ENCODE measurements at regions not wholly inside any gene's neighbourhood (a gene's known extent, or its start where the extent isn't known, plus 50 kb on each side); places are given as distances from the start of the nearest gene placed in this dataset.

DNA sequence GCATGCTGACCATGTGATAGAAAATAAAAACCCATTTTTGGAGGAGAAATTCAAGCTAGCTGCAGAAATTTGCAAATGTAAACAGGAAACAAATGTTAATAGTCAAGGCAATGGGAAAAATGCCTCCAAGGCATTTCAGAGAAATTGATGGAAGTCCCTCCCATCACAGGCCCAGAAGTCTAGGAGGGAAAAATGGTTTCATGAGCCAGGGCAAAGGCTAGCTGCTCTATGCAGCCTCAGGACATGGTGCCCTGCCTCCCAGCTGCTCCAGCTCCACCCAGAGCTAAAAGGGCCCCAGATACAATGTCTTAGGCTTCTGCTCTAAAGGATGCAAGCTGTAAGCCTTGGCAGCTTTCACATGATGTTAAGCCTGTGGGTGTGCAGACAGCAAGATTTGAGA lies 1419.4 kb upstream of the CELF4 start:
- no peak overlapping the region for H3K4me3 ChIP-seq (replicated peaks; ENCODE audit: low read depth, low read length)
- no peaks in the 10 kb centered on the region for H3K36me3 ChIP-seq (ENCODE audit: control insufficient read depth, insufficient read depth, low read length)
- no peak for DNase-seq (ENCODE audit: extremely low read depth, insufficient read length)
- TF ChIP-seq, protein P1, sequence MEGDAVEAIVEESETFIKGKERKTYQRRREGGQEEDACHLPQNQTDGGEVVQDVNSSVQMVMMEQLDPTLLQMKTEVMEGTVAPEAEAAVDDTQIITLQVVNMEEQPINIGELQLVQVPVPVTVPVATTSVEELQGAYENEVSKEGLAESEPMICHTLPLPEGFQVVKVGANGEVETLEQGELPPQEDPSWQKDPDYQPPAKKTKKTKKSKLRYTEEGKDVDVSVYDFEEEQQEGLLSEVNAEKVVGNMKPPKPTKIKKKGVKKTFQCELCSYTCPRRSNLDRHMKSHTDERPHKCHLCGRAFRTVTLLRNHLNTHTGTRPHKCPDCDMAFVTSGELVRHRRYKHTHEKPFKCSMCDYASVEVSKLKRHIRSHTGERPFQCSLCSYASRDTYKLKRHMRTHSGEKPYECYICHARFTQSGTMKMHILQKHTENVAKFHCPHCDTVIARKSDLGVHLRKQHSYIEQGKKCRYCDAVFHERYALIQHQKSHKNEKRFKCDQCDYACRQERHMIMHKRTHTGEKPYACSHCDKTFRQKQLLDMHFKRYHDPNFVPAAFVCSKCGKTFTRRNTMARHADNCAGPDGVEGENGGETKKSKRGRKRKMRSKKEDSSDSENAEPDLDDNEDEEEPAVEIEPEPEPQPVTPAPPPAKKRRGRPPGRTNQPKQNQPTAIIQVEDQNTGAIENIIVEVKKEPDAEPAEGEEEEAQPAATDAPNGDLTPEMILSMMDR (IDR thresholded peaks at IDR 0.05; ENCODE audit: insufficient read depth, low read length, poor library complexity, severe bottlenecking) = no peak
- H3K27me3 ChIP-seq (replicated peaks; ENCODE audit: control insufficient read depth, insufficient read depth, low read length) = no peaks in the 10 kb centered on the region

DNA sequence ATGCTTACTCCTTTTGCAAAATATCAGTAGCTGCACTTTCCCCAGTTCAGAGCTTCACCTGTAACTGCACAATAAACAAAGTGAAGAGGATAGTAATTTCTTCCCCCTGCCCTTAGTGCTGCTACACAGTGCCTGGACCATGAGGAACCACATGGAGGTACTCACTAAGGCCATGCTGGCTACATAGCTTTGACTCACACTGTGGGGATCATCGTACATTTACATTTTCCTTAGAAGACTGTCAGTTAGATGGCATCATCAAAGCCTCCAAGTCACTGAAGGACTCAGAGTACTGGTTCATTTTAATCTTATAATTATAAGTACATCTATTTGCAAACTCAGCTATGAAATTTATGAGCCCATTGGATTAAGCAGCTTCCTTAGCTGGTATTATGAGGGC lies 1416.5 kb upstream of the CELF4 start:
- no peaks in the 10 kb centered on the region for H3K36me3 ChIP-seq (ENCODE audit: control insufficient read depth, insufficient read depth, low read length)
- H3K4me3 ChIP-seq (replicated peaks; ENCODE audit: low read depth, low read length) = no peak overlapping the region
- H3K27me3 ChIP-seq (replicated peaks; ENCODE audit: control insufficient read depth, insufficient read depth, low read length) = no peaks in the 10 kb centered on the region
- TF ChIP-seq, protein P1 (IDR thresholded peaks at IDR 0.05; ENCODE audit: insufficient read depth, low read length, poor library complexity, severe bottlenecking) = no peak
- DNase-seq (ENCODE audit: extremely low read depth, insufficient read length) = no peak

DNA sequence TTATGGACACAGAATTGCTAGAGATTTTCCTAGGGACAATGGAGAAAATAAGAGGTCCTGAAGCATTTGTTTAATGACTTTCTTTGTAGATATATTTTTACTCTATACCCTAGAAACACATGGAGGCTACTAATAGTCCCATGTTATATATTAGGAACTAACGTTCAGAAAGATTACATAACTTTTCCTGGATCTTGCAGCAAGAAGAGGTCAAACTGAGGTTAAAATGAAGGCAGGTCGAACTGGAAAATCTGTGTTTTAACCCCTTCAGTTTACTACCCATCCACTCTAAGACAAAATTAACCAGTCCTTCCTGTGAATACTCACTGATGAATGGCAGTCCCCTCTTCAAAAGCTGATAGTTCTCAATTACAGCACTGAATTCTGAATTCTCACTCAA lies 1415.8 kb upstream of the CELF4 start:
- Histone ChIP-seq H3K36me3 (ENCODE audit: control insufficient read depth, insufficient read depth, low read length) (no peaks in the 10 kb centered on the region), H3K27me3 (replicated peaks; ENCODE audit: control insufficient read depth, insufficient read depth, low read length) (no peaks in the 10 kb centered on the region), H3K4me3 (replicated peaks; ENCODE audit: low read depth, low read length) (no peak overlapping the region)
- TF ChIP-seq, protein P1 (IDR thresholded peaks at IDR 0.05; ENCODE audit: insufficient read depth, low read length, poor library complexity, severe bottlenecking) = no peak
- DNase-seq (ENCODE audit: extremely low read depth, insufficient read length) = no peak

DNA sequence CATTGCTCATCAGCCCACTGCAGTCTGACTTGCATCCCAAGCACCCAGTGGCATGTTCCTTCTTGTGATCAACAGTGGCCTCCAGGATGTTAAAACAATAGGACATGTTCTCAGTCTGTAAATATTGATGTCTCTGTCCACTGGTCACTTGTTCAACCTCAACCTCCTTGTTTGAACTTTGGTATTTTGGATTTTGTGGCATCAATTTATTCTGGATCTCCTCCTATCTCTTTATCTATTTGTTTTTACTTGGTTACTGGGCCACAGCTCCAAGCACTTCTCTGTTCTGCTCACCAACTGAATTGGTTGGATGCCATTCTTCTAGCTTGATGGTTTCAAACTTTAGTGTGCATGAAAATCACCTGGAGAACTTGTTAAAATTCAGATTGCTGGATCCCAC lies 1414.8 kb upstream of the CELF4 start:
- Histone ChIP-seq H3K36me3 (ENCODE audit: control insufficient read depth, insufficient read depth, low read length) (no peaks in the 10 kb centered on the region), H3K4me3 (replicated peaks; ENCODE audit: low read depth, low read length) (no peak overlapping the region), H3K27me3 (replicated peaks; ENCODE audit: control insufficient read depth, insufficient read depth, low read length) (no peaks in the 10 kb centered on the region)
- DNase-seq (ENCODE audit: extremely low read depth, insufficient read length) = no peak
- TF ChIP-seq, protein P1 (IDR thresholded peaks at IDR 0.05; ENCODE audit: insufficient read depth, low read length, poor library complexity, severe bottlenecking) = no peak

DNA sequence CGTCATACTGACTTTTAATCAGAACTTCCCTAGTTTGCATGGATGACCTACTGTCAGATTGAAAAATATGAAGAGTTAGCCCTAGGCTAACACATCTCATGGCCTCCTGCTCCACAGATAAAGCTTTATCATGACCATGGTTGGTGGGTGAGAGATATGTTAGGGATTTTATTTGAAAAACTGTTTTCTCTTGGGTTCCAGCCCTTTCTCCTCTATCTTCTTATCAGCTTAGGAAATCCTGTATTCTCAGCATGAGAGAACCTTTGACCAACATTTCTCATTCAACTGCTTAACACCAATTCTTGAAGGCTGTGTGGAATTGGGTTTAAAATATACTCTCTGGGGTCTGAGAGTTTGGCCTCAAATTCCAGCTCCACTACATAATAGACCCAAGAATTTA lies 1407.0 kb upstream of the CELF4 start:
- Histone ChIP-seq H3K4me3 (replicated peaks; ENCODE audit: low read depth, low read length) (no peak overlapping the region), H3K27me3 (replicated peaks; ENCODE audit: control insufficient read depth, insufficient read depth, low read length) (no peaks in the 10 kb centered on the region), H3K36me3 (ENCODE audit: control insufficient read depth, insufficient read depth, low read length) (no peaks in the 10 kb centered on the region)
- DNase-seq (ENCODE audit: extremely low read depth, insufficient read length) = no peak
- TF ChIP-seq, protein P1 (IDR thresholded peaks at IDR 0.05; ENCODE audit: insufficient read depth, low read length, poor library complexity, severe bottlenecking) = no peak

DNA sequence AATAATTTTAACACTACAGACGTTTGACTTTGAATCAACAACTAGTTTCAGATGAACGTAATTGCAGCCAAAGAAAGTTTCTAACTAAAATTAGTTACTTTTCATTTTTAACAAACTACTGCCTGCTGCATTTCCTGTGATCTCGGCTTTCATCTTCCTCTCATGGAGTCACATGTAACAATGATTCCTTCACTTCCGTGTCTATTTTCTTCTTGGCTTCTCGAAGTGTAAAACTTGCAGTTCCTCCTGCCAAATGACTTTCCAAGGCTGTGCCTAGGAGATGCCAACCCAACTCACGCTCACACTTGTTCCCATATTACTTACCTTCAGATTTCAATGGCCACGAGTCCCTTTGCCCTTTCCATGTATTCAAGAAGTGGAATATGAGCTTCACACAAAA lies 1406.3 kb upstream of the CELF4 start:
- no peak overlapping the region for H3K4me3 ChIP-seq (replicated peaks; ENCODE audit: low read depth, low read length)
- no peaks in the 10 kb centered on the region for H3K27me3 ChIP-seq (replicated peaks; ENCODE audit: control insufficient read depth, insufficient read depth, low read length)
- TF ChIP-seq, protein P1 (IDR thresholded peaks at IDR 0.05; ENCODE audit: insufficient read depth, low read length, poor library complexity, severe bottlenecking) = no peak
- H3K36me3 ChIP-seq (ENCODE audit: control insufficient read depth, insufficient read depth, low read length) = no peaks in the 10 kb centered on the region
- DNase-seq (ENCODE audit: extremely low read depth, insufficient read length) = no peak

Data from GM06990 (cell line).